GM13976 (cell line): ENCODE measurements at regions not wholly inside any gene's neighbourhood (a gene's known extent, or its start where the extent isn't known, plus 50 kb on each side); places are given as distances from the start of the nearest gene placed in this dataset.

ENCODE experiments used
- DNase-seq: peaks from one replicate; pipeline ENCODE4 v3.0.0; 2012; ENCODE audit warnings: low spot score
- in situ Hi-C: fragments of 300-500 bp; cut with MboI; formaldehyde crosslinking; loops from one replicate; pipeline ENCODE4 v1.12.0; 2022; ENCODE audit warnings: low sequenced_read_pairs, mixed read lengths, inconsistent platforms; ENCODE audit not compliant: unreplicated experiment
- TF ChIP-seq, protein P1 (sequence below): IDR thresholded peaks from 2 replicates; pipeline ENCODE4 v1.5.1; 2012; ENCODE audit warnings: borderline replicate concordance, mild to moderate bottlenecking; ENCODE audit not compliant: insufficient read depth; ENCODE audit errors: extremely low read depth, missing control alignments, control extremely low read depth

DNA sequence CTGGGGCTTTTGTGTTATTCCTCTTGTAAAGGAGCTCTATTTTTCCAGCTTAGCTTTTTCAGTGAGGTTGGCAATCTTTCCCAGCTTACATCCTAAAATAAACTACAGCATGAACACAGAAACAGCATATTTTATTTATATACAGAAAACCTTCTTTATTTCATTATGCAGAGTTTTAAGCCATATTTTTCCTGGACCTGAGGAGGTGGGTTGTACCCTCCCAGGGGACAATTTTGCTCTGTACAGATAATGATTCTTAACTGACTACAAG is 341.2 kb upstream of the TYRP1 start:
- in situ Hi-C loops = no loop called here
- no peak for DNase-seq
- TF ChIP-seq, protein P1, sequence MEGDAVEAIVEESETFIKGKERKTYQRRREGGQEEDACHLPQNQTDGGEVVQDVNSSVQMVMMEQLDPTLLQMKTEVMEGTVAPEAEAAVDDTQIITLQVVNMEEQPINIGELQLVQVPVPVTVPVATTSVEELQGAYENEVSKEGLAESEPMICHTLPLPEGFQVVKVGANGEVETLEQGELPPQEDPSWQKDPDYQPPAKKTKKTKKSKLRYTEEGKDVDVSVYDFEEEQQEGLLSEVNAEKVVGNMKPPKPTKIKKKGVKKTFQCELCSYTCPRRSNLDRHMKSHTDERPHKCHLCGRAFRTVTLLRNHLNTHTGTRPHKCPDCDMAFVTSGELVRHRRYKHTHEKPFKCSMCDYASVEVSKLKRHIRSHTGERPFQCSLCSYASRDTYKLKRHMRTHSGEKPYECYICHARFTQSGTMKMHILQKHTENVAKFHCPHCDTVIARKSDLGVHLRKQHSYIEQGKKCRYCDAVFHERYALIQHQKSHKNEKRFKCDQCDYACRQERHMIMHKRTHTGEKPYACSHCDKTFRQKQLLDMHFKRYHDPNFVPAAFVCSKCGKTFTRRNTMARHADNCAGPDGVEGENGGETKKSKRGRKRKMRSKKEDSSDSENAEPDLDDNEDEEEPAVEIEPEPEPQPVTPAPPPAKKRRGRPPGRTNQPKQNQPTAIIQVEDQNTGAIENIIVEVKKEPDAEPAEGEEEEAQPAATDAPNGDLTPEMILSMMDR = no peak

DNA sequence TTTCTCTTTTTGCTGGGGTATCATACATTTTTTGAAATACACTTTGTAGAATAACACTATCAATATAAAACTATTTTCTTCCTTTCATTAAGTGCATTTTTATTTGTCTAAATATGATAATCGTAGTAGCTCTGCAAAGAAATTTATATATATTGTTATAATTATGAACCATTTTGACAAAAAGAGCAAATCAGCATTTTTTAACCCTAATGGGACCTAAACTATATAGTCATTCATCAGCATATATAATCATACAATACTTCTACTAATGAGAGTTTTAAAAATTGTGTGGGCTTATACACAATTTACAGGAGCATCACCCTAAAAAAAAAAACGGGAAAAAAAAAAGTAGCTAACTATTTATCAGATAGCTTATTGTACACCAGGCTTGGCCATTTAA is 329.7 kb upstream of the TYRP1 start:
- no peak for DNase-seq
- in situ Hi-C loops = no loop called here
- TF ChIP-seq, protein P1 = no peak

DNA sequence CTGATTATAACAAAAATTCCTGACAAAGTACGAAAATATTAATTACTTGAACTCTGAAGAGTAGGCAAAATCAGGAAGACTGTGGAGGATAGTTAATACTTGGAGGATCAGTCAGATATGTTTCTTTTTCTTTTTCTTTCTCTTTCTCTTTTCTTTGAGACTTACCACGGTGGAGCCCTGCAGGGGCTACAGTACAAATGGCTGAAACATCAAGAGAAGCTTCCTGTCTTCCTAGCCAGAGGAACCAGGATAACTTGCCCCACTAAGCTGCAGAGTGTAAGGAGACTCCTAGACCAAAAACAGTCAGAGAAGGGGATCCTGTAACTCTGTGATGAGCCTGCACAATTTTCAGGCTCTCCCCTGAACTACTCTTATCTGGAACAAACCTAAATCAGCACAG is 324.6 kb upstream of the TYRP1 start:
- TF ChIP-seq, protein P1 = no peak
- no peak for DNase-seq
- in situ Hi-C loops = no loop called here

DNA sequence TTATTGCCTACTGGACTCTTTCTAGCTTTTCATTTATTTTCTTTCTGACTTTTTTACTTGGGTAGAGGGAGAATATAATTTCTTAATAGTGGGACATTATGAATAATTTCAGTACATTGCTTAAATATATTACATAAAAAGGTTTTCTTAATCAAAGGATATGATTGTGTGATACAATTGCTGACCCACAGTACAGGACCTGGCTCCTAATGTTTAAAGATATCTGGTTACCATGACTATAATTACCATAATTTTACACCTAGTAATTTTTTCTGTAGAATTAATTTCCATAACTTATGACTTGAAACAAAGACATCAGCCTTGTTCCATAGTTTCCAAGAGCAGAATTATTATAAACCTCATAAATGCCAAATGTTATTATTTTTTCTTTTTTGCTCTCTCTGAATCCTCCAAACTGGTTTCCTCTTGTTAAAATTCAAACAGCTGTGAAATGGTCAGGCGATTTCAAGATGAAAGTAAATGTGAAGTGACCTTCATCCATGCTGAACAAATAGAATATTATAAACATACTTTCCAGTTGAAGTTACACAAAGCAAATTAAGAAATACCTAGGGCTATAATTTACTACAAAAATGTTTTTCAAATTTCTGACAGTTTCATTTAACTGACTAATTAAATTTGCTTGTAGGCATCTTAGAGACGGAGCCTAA is 301.2 kb upstream of the TYRP1 start:
- TF ChIP-seq, protein P1 = no peak
- in situ Hi-C loops = no loop called here
- no peak for DNase-seq

DNA sequence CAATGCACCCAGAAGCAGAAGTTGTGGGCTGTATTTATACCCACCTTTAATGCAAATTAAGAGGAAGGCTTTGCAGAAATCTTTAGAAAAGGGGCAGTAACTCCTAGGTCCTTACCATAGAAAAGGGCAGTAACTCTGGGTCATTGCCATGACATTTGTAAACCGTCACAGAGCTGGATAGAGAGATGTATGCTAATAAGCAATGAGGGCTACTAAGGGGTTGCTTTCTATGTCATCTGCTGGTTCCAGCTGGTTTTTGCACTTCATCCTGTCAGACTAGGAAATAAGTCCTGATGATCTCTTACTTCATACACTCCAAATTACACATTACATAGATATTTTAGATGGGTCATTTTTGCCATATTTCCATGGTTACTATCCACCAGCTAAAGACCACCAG is 299.1 kb upstream of the TYRP1 start:
- TF ChIP-seq, protein P1 = no peak

DNA sequence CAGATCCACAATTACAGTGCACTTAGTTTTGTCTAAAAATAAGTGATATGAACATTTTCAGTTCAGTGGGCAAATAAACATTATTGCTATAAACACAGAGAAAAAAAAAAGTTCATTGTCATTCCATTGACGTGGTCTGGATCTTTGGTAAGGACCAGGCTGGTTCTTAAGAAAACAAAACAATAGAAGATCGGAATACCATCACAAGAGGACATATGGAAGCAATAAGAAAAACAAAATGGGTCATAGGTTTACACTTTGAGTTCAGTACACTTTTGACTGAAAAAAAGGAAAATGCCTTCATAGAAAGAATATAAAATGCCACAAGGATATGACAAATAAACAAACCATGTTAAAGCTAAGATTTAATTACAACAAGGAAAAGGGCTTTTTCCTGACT is 289.5 kb upstream of the TYRP1 start:
- in situ Hi-C loops = no loop called here
- no peak for DNase-seq
- TF ChIP-seq, protein P1 = no peak

More for the DNA sequence above, 299.1 kb upstream of the TYRP1 start:
- no peak for DNase-seq
- in situ Hi-C loops = no loop called here

DNA sequence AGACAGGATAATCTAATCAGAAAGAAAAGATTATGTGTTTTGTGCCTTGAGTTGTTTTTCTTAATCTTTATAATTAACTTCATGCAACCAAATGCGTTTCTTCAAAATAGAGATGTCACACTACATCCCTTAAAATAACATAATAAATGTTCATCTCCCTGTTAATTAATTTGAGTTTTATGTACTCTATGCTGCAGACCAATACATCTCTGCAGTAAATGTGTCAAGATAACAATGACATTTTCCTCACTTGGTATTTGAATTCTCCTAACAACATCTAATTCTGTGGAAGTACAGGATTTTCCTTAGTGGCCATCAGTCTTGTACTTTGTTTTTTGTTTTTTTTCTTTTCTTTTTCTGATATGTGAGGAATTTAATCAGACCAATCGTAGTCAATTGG is 279.2 kb upstream of the TYRP1 start:
- DNase-seq = no peak
- in situ Hi-C loops = no loop called here
- TF ChIP-seq, protein P1 = no peak
